ENCODE measurements at regions not wholly inside any gene's neighbourhood (a gene's known extent, or its start where the extent isn't known, plus 50 kb on each side); places are given as distances from the start of the nearest gene placed in this dataset.

GRCh38 chr4:177227636-177228035, 82.0 kb upstream of the NEIL3 start:
- no peaks in the 10 kb centered on the region for H3K27me3 Mint-ChIP-seq (ENCODE audit: insufficient read depth)
- H3K36me3 Mint-ChIP-seq (ENCODE audit: low read depth), result no peaks in the 10 kb centered on the region
- peaks cover 13% of the 10 kb centered on the region; the same call in 1 of the 2 replicates for H3K4me1 Mint-ChIP-seq (ENCODE audit: low read depth)
- no peak for TF ChIP-seq CTCF (IDR thresholded peaks at IDR 0.05)
- H3K4me3 Mint-ChIP-seq, result no peak overlapping the region
- DNase-seq, result no peak
- no peak overlapping the region for H3K27ac Mint-ChIP-seq
- H3K9me3 Mint-ChIP-seq, result no peaks in the 10 kb centered on the region; the same call in 1 of the 2 replicates

- Mint-ChIP-seq H3K36me3 (ENCODE audit: low read depth) (no peaks in the 10 kb centered on the region), H3K27ac (no peak overlapping the region), H3K4me1 (ENCODE audit: low read depth) (peaks cover 13% of the 10 kb centered on the region; the same call in 1 of the 2 replicates), H3K9me3 (no peaks in the 10 kb centered on the region; the same call in 1 of the 2 replicates), H3K4me3 (peak overlapping the region; percentile 83; the same call in 1 of the 2 replicates), H3K27me3 (ENCODE audit: insufficient read depth) (no peaks in the 10 kb centered on the region)
- TF ChIP-seq CTCF (IDR thresholded peaks at IDR 0.05), result no peak
- DNase-seq, result no peak
These were observed 81.1 kb upstream of the NEIL3 start for GRCh38 chr4:177228599-177228998.

GRCh38 chr4:177229331-177229730, 80.3 kb upstream of the NEIL3 start:
- Mint-ChIP-seq H3K9me3 (no peaks in the 10 kb centered on the region; the same call in 1 of the 2 replicates), H3K4me1 (ENCODE audit: low read depth) (peaks cover 13% of the 10 kb centered on the region; the same call in 1 of the 2 replicates), H3K36me3 (ENCODE audit: low read depth) (no peaks in the 10 kb centered on the region), H3K27me3 (ENCODE audit: insufficient read depth) (no peaks in the 10 kb centered on the region), H3K27ac (peak overlapping the region; percentile 61), H3K4me3 (peak overlapping the region; percentile 83)
- no peak for TF ChIP-seq CTCF (IDR thresholded peaks at IDR 0.05)
- DNase-seq, result no peak

DNA sequence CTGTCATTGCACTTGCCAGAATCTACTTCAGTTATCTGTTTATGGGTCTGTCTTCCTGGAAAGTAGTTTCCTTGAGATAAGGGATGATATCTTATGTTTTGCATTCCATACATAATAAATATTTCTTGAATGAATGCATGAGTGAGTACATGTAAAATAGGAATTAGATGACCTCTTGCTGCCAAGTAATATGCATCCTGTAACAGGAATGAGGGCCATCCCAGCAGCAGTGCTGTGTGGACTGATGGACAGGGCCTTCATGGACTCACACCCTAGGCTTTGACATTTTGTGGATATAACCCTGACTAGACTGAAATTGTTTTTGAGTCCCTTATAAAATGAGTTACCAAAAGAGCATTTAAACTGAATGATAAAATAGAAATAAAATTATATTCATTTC, 77.2 kb upstream of the NEIL3 start:
- H3K36me3 Mint-ChIP-seq (ENCODE audit: low read depth), result no peaks in the 10 kb centered on the region
- no peaks in the 10 kb centered on the region for H3K9me3 Mint-ChIP-seq
- no peak overlapping the region for H3K4me3 Mint-ChIP-seq
- no peaks in the 10 kb centered on the region for H3K27me3 Mint-ChIP-seq (ENCODE audit: insufficient read depth)
- no peak for TF ChIP-seq CTCF (IDR thresholded peaks at IDR 0.05)
- H3K27ac Mint-ChIP-seq, result no peak overlapping the region
- no peak for DNase-seq
- peaks cover 22% of the 10 kb centered on the region for H3K4me1 Mint-ChIP-seq (ENCODE audit: low read depth)

DNA sequence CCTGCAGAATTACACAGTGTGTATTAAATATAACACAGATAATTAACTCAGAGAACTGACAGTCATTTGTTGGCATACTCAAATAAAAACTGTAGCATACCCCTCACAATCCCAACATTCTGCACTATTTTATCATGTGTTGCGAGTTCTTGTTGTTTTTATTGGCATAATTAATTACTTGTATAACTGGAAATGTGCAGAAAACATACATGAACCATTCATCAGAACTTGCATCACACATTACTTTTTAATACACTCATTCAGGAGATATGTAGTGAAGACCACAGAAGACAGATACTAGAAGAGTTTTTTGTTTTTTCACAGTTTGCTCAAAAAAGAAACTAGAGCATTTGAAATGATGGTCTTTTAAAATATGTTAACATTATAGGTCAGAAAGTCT, 74.6 kb upstream of the NEIL3 start:
- DNase-seq, result peak; percentile 35
- Mint-ChIP-seq H3K36me3 (ENCODE audit: low read depth) (no peaks in the 10 kb centered on the region), H3K9me3 (no peaks in the 10 kb centered on the region), H3K4me3 (no peak overlapping the region), H3K27ac (no peak overlapping the region), H3K27me3 (ENCODE audit: insufficient read depth) (no peaks in the 10 kb centered on the region), H3K4me1 (ENCODE audit: low read depth) (peaks cover 9% of the 10 kb centered on the region)
- TF ChIP-seq CTCF (IDR thresholded peaks at IDR 0.05), result no peak

- DNase-seq, result no peak
- TF ChIP-seq CTCF (IDR thresholded peaks at IDR 0.05), result no peak
- Mint-ChIP-seq H3K9me3 (no peaks in the 10 kb centered on the region), H3K27me3 (ENCODE audit: insufficient read depth) (no peaks in the 10 kb centered on the region), H3K36me3 (ENCODE audit: low read depth) (no peaks in the 10 kb centered on the region), H3K4me3 (no peak overlapping the region), H3K4me1 (ENCODE audit: low read depth) (peaks cover 9% of the 10 kb centered on the region), H3K27ac (no peak overlapping the region)
These were observed 72.8 kb upstream of the NEIL3 start for GRCh38 chr4:177236886-177237285.

All from HFFc6 (cell line).